ENCODE measurements at regions not wholly inside any gene's neighbourhood (a gene's known extent, or its start where the extent isn't known, plus 50 kb on each side); places are given as distances from the start of the nearest gene placed in this dataset.

DNA sequence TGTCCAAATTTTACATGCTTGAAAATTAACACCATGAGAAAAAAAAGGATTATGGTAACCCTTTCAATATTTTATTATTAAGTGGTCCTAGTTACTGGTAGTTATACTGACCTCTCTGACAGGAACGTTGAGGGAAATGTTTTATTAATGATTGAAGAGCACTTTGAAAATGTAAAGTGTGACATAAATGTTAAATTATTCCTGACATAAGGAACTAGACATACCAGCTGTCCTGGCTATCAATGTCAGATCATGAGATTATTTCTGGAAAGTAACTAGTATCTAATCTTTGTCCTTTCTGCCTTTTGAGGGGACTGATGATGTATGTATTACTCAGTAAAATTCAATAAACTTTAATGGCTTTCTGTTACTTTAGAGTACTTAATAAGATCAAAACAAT, 1538.5 kb upstream of the CDH6 start:
- ATAC-seq (ENCODE audit: low FRiP score) (no peak), DNase-seq (ENCODE audit: low spot score) (no peak)
- TF ChIP-seq, protein P1, sequence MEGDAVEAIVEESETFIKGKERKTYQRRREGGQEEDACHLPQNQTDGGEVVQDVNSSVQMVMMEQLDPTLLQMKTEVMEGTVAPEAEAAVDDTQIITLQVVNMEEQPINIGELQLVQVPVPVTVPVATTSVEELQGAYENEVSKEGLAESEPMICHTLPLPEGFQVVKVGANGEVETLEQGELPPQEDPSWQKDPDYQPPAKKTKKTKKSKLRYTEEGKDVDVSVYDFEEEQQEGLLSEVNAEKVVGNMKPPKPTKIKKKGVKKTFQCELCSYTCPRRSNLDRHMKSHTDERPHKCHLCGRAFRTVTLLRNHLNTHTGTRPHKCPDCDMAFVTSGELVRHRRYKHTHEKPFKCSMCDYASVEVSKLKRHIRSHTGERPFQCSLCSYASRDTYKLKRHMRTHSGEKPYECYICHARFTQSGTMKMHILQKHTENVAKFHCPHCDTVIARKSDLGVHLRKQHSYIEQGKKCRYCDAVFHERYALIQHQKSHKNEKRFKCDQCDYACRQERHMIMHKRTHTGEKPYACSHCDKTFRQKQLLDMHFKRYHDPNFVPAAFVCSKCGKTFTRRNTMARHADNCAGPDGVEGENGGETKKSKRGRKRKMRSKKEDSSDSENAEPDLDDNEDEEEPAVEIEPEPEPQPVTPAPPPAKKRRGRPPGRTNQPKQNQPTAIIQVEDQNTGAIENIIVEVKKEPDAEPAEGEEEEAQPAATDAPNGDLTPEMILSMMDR (IDR thresholded peaks at IDR 0.05) = no peak

DNA sequence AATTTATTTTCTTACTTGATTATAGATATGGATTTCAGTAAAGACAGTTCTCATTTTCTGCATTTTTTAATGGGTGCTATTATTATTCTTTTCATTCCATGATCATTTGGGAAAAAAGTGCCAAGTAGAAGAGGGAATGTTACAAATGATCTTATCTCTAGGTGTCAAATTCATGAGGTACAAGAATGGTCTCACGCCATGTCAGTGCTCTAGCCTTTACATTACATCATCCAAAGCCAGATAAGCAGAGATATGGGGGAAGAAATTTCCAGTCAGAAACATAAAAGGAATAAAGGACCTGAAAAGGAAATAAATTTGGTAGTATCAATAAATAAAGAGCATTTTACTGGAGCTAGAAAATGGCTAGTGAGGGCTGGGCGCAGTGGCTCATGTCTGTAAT, 1544.2 kb upstream of the CDH6 start:
- no peak for DNase-seq (ENCODE audit: low spot score)
- ATAC-seq (ENCODE audit: low FRiP score) = no peak
- TF ChIP-seq, protein P1 (IDR thresholded peaks at IDR 0.05) = no peak

DNA sequence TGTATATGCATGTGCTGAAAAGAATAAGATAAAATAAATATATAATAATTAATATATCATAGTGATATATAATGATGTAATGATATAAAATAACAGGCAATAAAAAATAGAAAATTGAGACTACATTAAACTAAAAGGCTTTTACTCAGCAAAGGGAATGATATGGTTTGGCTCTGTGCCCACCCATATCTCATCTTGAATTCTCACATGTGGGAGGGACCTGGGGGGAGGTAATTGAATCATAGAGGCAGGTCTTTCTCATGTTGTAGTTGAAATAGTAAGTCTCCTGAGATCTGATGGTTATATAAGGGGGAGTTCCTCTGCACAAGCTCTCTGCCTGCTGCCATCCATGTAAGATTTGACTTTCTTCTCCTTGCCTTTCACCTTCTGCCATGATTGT, 1550.9 kb upstream of the CDH6 start:
- DNase-seq (ENCODE audit: low spot score) (no peak), ATAC-seq (ENCODE audit: low FRiP score) (no peak)
- TF ChIP-seq, protein P1 (IDR thresholded peaks at IDR 0.05) = no peak

DNA sequence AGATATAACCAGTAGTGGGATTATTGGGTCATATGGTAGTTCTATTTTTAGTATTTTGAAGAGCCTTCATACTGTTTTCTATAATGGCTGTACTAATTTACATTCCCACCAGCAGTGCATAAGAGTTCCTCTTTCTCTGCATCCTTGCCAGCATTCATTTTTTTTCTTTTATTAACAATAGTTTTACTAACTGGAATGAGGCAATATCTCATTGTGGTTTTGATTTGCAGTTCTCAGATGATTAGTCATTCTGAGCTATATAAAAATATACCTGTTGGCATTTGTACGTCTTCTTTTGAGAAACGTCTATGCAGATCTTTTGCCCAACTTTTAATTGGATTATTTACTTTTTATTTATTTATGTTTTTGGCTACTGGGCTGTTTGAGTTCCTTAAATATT, 1579.3 kb upstream of the CDH6 start:
- DNase-seq (ENCODE audit: low spot score) (no peak), ATAC-seq (ENCODE audit: low FRiP score) (no peak)
- TF ChIP-seq, protein P1 (IDR thresholded peaks at IDR 0.05) = no peak

DNA sequence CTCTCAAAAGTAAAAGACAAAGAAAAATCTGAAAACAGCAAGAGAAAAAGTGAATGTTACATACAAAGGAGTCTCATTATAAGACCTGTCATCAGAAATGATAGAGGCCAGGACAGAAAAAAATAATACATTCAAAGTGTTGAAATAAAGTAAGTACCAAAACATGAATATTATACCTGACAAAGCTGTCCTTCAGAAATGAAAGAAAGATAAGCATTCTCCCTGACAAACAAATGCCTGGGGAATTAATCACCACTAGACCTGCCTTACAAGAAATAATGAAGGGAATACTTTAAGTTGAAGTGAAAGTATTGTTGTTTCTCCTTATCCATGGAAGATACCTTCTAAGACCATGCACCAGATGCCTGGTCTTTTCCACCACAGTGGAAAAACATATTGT, 1605.2 kb upstream of the CDH6 start:
- ATAC-seq (ENCODE audit: low FRiP score) = no peak

DNA sequence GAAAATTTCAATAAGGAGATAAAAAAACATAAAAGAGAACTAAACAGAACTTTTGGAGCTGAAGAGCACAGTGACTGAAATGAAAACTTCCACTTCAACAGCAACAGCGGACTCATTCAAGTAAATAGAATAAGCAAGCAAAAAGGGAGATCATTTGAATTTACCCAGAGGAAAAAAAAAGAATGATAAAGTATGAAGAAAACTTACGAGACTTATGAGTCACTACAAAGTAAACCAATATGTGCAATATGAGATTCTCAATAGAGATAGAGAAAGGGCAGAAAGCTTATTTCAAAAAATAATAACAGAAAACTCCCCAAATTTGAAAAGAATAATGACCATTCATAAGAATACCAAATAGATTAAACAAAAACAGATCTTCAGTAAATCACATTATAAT, 1605.7 kb upstream of the CDH6 start:
- DNase-seq (ENCODE audit: low spot score) (no peak), ATAC-seq (ENCODE audit: low FRiP score) (no peak)
- TF ChIP-seq, protein P1 (IDR thresholded peaks at IDR 0.05) = no peak

More for the DNA sequence above, 1605.2 kb upstream of the CDH6 start:
- DNase-seq (ENCODE audit: low spot score) = no peak
- TF ChIP-seq, protein P1 (IDR thresholded peaks at IDR 0.05) = no peak

GRCh38 chr5:29568028-29568427, 1625.5 kb upstream of the CDH6 start:
- TF ChIP-seq, protein P1 (IDR thresholded peaks at IDR 0.05) = no peak
- ATAC-seq (ENCODE audit: low FRiP score) (no peak), DNase-seq (ENCODE audit: low spot score) (no peak)
